NCI-H1105 (cell line): ENCODE measurements at regions not wholly inside any gene's neighbourhood (a gene's known extent, or its start where the extent isn't known, plus 50 kb on each side); places are given as distances from the start of the nearest gene placed in this dataset.

Experiments used
- DNase-seq: peaks from one replicate; lab custom pipeline; 2025; lab: John Stamatoyannopoulos, UW

- no peak for DNase-seq
Measured at GRCh38 chr3:148297013-148297412, 400.7 kb upstream of the AGTR1 start.

GRCh38 chr3:148307443-148307843, 390.3 kb upstream of the AGTR1 start:
- DNase-seq = peak; percentile 12

DNA sequence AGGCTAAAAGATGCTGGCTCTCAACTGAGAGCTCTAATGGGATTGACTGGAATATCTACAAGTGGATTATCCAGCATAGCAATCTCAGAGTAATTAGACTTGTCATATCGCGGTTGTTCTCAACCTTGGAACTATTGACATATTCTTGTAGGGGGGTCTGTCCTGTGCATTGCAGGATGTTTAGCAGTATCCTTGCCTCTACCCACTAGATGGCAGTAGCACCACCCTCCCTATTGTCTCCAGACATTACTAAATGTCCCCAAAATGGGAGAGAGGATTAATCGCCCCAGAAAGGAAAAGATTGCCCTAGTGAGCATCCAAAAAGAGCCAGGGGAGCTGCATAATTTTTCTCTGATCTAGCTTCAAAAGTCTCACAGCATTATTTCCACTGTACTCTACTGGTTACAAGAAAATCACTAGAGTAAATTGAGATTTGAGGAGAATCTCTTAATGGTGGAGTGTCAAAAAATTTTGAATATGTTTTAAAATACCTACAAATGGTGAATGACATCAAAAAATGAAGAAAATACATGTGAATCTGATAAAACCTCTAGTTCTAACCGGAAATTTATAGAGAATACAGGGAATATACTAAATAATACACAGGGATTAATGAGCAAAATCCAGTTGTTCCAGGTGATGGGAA, 388.2 kb upstream of the AGTR1 start:
- DNase-seq = peak; percentile 31

DNA sequence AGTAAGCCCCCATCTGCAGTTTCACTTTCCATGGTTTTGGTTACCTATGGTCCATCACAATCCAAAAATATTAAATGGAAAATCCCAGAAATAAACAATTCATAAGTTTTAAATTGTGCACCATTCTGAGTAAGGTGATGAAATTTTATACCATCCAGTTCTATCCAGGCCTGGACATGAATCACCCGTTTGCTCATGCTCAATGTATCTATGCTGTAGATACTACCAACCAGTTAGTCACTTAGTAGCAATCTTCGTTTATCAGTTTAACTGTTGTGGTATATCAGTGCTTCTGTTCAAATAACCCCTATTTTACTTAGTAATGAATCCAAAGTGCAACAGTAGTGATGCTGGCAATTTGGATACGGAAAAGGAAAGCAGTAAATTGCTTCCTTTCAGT, 381.9 kb upstream of the AGTR1 start:
- DNase-seq = no peak

DNA sequence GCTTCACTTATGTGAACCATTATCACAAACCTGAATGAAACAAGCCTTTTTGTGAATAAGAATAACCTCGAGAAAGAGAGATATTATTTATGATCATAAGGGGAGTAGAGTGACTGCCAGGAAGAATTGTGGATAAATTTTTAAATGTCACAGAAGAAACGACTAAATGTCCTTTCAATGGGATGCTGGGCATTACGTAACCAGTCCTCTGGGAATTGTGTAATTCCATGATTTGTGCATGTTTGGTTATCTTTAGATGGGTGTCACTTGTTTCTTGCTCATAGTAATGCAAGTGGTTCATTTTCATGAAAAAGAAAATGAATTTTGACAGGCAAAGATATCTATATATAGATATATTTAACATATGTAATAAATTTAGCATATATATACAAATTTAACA, 379.5 kb upstream of the AGTR1 start:
- DNase-seq = no peak

DNA sequence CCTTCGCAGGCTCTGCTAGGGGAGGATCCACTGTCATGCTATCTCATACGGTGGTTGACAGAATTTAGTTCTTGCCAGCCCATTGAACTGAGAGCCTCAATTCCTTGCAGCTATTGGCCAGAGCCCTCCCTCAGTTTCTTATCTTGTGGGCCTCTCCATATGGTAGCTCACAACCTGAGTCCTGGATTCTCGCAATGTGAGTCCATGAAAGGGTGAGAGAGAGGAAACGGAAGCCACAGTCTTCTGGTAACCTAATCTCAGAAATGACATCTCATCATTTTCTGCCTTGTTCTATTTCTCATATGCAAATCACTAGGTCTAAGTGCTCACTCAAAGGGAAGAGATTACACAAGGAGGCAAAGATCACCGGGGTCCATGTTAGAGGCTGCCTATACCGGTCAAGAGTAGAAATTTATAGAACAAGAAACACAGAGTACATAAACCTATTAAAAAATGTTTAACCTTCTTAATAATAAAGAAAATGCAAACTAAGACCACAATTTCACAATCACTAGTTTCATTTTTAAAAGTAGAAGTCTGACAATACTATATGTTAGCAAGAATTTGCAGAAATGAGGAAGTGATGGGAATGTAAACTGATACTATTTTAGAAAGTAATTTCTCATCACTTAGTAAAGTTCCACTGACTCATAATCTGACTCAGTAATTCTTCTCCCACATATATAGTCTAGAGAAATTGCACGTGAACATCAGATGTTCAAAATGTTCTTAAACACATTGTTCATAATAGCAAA, 378.4 kb upstream of the AGTR1 start:
- DNase-seq = no peak

DNA sequence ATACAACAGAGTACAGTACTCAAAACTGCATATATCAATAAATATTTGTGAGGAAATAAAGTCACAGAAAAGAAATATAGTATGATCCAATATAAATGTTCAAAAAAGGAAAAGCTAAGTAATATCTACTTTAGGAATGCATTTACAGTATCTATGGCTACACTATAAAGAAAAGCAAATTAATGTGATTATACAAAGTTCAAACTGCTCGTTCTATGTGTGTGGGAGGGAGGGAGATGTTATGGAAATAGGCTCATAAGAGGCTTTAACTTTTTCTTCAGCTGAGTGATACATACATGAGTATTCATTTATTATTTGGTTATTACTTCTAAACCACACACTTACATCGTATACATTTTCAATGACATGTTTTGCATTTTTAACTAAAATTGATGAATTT, 377.7 kb upstream of the AGTR1 start:
- DNase-seq = no peak

DNA sequence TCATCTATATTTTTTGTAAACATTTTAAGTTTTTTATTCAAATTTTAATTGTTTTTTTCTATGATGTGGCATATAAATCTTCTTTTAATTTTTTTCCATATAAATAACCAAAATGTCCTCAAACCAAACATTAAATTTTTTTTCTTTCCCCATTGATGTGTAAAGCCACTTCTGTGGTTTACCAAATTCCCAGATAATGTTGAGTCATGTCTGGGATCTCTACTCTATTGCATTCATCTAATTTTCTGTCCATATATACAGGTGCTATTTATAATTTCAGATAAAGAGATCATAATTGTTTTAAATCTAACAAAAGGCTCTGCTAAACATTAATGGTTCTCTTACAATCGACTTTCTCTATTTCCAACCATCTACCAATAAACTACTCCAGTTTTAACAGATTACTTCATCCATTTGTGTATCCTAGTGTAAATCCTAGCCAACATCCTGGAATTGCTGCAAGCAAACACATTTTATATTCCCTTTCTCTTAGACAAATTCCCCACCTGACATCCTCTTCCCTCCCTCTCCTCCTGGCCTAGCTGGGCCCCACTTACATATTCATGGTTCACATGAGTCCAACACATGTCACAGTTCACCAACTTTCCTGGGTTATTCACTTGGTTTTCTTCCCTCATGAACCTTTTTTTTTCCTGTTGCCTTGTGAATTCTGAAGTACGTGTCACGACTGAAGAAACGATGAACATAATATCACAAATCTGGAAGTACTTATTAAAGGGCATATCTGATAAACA, 368.0 kb upstream of the AGTR1 start:
- no peak for DNase-seq

DNA sequence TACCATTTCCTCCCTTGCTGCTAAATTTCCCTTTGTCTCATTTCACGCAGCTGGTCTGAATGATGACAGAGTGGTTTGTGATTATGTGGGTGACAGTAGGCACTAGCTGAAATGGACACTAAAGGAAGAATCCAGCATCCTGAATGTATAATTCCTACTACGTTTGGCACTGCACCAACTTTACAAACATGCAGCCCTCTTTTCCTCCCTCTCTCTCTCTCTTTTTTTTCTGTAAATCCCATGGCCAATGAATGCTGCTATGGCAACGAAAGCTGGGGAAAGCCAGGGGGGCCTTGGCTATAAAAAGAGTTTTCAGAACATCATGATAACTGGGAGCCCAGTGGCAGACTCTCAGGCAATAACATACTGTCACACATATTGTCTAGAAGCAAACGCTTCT, 367.2 kb upstream of the AGTR1 start:
- peak; percentile 70 for DNase-seq

- DNase-seq = no peak
Measured at GRCh38 chr3:148331081-148331846, 366.4 kb upstream of the AGTR1 start.

- DNase-seq = no peak
Measured at GRCh38 chr3:148332509-148332908, 365.2 kb upstream of the AGTR1 start.

DNA sequence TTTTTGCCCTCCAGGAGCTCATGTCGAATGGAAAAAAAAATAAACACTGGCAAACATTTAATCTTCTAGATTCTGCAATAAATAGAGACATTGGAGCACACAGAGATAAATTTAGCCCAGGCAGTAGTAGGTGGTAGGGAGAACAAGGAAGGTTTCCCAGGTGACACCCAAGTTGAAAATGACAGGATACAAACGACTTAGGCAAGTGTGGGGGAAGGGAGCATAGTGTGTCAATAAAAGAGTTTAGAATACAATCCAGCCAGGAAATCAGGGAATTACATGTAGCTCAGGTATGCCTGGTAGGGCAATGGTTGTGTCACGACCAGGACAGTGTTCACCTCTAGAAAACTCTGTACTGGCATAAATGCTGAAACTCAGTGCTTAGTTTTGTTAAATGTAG, 364.6 kb upstream of the AGTR1 start:
- DNase-seq = no peak

DNA sequence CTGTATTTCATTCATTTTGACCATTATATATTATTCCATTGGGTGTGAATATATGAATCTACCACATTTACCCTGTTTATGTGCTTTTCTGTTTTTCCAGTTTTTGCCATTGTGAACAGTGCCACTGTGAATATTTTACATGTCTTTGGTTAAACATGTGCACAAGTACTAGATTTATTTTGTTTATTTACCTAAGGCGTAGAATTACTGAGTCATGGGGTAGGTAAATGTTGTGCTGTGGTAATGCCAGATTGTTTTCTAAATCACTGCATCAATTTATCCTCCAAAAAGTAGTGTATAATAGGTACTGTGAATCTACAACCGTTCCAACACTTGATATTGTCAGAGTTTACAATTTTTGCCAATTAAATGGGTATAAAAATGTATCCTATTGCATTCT, 362.1 kb upstream of the AGTR1 start:
- DNase-seq = no peak

DNA sequence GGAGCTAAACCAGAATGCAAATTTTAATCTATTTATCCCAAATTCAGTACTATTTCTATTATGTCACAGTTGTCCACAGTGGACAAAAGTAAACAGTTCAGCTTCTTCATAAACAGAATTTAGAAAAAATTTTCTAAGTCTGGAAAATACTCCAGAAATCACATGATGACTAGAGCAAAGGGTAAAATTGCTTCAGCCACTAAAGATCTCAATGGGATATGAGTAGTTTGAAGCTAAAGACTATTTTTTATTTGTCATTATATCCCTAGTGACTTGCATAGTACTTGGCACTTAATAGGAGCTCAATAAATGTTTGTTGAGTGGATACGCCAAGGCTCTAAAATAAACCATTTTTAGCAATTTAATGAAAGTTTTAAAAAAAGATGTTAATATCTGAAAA, 354.3 kb upstream of the AGTR1 start:
- no peak for DNase-seq

DNA sequence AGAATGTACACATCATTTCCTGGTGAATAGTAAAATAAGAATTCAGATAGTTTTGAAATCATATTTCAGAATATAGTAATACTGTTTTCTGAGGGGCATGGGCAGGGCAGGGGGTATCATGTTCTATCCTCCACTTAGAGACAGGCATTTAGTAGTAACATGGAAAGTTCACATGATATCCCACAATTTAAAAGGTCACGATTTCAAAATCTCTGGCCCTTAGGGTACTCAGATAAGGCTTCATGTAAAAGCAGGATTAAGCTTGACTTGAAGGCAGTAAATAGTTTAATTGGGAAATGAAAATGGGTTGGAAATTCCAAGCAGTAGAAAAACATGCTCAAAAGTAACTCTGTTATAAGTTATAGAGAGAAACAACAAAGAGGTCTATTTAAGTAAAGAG, 353.2 kb upstream of the AGTR1 start:
- no peak for DNase-seq

GRCh38 chr3:148360051-148360450, 337.7 kb upstream of the AGTR1 start:
- DNase-seq = no peak

DNA sequence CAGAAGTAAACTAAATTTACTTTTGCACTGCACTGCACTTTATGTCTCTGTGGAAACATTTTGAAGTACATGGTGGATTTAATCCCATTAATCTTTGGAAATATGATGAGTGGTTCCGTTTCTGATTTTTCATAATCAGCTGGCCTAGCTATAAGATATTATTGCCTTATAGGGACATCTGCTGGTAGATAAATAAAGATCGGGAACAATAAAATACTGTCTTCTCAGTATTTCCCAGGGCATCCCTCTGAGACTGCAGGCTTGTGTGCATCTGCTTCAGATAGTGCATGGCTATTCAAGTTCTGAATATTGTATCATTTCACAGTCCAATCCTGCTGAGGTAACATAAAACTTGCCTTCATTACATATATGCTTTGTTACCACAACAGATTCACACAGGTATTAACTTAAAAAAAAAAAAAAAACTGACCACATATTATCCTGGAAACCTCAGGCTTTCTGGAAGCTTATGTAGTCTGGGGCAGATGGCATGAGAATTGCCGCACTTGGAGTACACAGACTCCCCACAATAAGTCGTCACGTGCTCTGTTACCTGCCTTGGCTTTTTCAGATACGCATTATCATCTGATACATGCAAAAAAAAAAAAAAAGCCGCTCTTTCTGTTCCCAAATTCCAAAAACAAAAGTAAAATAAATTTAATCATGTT, 330.8 kb upstream of the AGTR1 start:
- DNase-seq = peak; percentile 6

DNA sequence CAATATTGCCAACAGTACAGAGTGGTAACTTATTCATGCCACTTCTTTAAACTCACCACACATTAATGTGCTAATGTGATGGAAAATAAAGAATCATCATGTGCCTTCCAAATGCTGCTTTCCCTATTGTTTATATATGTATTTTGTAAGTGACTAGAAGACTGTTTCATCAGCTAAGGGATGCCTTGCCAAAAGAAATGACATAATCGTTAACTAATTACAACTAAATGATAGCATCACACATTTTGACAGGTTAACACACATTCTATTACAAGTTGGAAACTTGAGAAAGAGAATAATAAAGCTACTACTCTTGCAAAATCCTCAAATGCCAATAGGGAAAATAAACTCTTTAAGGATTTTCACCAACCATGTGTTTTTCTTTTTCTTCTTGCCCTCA, 329.9 kb upstream of the AGTR1 start:
- DNase-seq = no peak

DNA sequence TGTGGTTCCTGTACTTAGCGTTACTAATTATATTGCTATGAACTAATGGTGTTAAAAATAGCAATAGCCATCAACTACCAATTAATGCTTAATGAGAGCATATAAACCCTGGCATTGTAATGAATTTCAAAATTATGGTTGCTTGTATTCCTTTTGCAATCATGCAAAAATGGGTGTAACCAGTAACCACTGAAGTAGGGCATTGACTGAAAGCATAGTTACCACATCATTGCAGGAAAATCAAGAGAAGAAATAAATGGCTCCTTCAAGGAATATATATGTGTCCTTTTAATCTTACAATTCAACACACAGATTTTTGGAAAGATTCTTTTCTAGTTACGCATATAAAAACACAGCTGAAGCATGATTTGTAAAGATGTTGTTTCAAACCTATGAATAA, 328.3 kb upstream of the AGTR1 start:
- DNase-seq = no peak

DNA sequence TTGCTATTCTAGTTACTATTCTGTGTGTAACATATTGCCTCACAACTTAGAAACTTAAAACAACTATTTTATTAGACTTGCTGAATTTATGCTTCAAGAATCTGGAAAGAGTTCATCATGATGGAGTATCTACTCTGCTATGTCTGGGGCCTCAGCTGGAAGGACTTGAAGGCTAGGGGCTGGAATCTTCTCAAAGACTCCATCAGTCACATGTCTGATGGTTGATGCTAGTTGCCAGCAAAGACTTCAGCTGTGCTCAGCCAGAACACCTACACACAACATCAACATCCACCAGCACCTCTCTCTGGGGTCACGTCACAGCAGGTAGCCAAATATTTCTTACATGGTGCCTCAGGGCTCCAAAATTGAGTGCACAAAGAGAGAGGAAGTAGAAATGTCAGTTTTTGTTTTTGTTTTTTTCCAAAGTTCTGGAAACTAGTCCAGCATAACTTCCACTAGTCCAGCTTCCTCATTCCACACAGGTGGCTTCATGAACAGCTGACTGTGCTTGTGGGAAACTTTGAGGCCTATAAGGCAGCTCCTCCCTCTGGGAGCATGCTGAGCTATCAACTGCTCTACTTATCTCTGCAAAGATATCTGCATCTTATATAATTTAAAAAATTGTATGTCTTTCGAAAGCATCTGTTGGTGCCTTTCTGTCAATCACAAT, 325.4 kb upstream of the AGTR1 start:
- DNase-seq = no peak

DNA sequence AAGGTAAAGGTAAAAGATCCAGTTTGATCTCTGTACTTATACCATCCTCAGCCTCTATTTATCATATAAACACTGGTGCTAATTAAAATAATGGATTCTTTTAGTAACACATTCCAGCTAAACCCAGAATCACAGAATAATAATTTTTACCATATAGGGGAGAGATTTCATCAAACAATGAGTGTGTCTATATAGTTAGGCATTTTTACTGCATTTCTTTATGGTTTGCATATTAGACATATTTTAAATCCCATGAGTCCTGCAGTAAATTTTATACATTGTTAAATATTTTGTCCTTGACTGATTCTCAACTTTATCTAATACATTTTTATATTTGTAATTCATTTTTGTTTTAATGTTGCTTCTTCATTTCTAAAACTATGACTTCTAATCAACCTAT, 323.7 kb upstream of the AGTR1 start:
- no peak for DNase-seq
